ENCODE measurements at regions not wholly inside any gene's neighbourhood (a gene's known extent, or its start where the extent isn't known, plus 50 kb on each side); places are given as distances from the start of the nearest gene placed in this dataset.

GRCh38 chr6:132933090-132933489, 118.7 kb downstream of the RPS12 start:
- TF ChIP-seq, protein P1, sequence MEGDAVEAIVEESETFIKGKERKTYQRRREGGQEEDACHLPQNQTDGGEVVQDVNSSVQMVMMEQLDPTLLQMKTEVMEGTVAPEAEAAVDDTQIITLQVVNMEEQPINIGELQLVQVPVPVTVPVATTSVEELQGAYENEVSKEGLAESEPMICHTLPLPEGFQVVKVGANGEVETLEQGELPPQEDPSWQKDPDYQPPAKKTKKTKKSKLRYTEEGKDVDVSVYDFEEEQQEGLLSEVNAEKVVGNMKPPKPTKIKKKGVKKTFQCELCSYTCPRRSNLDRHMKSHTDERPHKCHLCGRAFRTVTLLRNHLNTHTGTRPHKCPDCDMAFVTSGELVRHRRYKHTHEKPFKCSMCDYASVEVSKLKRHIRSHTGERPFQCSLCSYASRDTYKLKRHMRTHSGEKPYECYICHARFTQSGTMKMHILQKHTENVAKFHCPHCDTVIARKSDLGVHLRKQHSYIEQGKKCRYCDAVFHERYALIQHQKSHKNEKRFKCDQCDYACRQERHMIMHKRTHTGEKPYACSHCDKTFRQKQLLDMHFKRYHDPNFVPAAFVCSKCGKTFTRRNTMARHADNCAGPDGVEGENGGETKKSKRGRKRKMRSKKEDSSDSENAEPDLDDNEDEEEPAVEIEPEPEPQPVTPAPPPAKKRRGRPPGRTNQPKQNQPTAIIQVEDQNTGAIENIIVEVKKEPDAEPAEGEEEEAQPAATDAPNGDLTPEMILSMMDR (IDR thresholded peaks at IDR 0.05): no peak
- TF ChIP-seq POLR2AphosphoS5 (IDR thresholded peaks at IDR 0.05; ENCODE audit: low read depth, low read length) (no peak), EP300 (IDR thresholded peaks at IDR 0.05; ENCODE audit: borderline replicate concordance in 1 of 2, low read depth in 1 of 2, low read length in 1 of 2) (no peak), RAD21 (IDR thresholded peaks at IDR 0.05; ENCODE audit: low read length) (no peak), YY1 (IDR thresholded peaks at IDR 0.05; ENCODE audit: low read depth) (no peak), TEAD4 (IDR thresholded peaks at IDR 0.05; ENCODE audit: borderline replicate concordance, insufficient read depth) (no peak), RCOR1 (IDR thresholded peaks at IDR 0.05; ENCODE audit: low read length) (no peak), FOXM1 (IDR thresholded peaks at IDR 0.05; ENCODE audit: low read depth) (no peak), SIN3A (IDR thresholded peaks at IDR 0.05; ENCODE audit: borderline replicate concordance, low read depth, low read length) (no peak), SMC3 (IDR thresholded peaks at IDR 0.05; ENCODE audit: low read depth, low read length) (no peak)
- TF ChIP-seq, protein P2, sequence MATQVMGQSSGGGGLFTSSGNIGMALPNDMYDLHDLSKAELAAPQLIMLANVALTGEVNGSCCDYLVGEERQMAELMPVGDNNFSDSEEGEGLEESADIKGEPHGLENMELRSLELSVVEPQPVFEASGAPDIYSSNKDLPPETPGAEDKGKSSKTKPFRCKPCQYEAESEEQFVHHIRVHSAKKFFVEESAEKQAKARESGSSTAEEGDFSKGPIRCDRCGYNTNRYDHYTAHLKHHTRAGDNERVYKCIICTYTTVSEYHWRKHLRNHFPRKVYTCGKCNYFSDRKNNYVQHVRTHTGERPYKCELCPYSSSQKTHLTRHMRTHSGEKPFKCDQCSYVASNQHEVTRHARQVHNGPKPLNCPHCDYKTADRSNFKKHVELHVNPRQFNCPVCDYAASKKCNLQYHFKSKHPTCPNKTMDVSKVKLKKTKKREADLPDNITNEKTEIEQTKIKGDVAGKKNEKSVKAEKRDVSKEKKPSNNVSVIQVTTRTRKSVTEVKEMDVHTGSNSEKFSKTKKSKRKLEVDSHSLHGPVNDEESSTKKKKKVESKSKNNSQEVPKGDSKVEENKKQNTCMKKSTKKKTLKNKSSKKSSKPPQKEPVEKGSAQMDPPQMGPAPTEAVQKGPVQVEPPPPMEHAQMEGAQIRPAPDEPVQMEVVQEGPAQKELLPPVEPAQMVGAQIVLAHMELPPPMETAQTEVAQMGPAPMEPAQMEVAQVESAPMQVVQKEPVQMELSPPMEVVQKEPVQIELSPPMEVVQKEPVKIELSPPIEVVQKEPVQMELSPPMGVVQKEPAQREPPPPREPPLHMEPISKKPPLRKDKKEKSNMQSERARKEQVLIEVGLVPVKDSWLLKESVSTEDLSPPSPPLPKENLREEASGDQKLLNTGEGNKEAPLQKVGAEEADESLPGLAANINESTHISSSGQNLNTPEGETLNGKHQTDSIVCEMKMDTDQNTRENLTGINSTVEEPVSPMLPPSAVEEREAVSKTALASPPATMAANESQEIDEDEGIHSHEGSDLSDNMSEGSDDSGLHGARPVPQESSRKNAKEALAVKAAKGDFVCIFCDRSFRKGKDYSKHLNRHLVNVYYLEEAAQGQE (IDR thresholded peaks at IDR 0.05; ENCODE audit: low read depth, low read length): no peak

Data from SK-N-SH (cell line).